PC-9 (cell line): ENCODE measurements at regions not wholly inside any gene's neighbourhood (a gene's known extent, or its start where the extent isn't known, plus 50 kb on each side); places are given as distances from the start of the nearest gene placed in this dataset.

Experiments
- EZH2 ChIP-seq: fragments of 200-600 bp; sonication (generic); IDR thresholded peaks from 2 replicates; pipeline ENCODE4 v1.8.0; 2017; ENCODE audit warnings: antibody characterized with exemption, low read depth
- TF ChIP-seq, protein P1 (sequence below): fragments of 200-600 bp; sonication (generic); conservative IDR thresholded peaks from 2 replicates; pipeline ENCODE4 v1.6.1; 2017; ENCODE audit warnings: mixed run types, antibody characterized with exemption, mild to moderate bottlenecking, moderate library complexity

DNA sequence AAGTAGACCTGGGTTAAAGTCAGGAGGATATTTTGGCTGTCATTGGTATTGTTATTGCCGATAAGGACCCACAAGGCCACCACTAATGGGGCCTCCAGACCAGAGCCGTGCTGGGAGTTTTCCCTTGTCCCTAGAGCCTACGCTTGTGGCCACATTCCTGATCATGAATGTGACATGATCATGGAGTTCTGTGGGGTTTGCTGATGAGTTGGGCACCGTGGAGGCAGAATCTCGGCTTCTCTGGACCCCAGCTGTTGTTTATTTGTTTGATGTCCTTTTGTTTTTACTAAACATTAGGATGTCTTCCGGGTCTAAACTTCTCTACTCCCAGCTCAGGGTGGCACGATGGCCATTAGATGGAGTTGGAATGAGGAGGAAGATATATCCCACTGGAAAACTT, 74.9 kb upstream of the TMPRSS2 start:
- no peak for TF ChIP-seq EZH2
- TF ChIP-seq, protein P1, sequence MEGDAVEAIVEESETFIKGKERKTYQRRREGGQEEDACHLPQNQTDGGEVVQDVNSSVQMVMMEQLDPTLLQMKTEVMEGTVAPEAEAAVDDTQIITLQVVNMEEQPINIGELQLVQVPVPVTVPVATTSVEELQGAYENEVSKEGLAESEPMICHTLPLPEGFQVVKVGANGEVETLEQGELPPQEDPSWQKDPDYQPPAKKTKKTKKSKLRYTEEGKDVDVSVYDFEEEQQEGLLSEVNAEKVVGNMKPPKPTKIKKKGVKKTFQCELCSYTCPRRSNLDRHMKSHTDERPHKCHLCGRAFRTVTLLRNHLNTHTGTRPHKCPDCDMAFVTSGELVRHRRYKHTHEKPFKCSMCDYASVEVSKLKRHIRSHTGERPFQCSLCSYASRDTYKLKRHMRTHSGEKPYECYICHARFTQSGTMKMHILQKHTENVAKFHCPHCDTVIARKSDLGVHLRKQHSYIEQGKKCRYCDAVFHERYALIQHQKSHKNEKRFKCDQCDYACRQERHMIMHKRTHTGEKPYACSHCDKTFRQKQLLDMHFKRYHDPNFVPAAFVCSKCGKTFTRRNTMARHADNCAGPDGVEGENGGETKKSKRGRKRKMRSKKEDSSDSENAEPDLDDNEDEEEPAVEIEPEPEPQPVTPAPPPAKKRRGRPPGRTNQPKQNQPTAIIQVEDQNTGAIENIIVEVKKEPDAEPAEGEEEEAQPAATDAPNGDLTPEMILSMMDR = no peak
